ENCODE measurements at regions not wholly inside any gene's neighbourhood (a gene's known extent, or its start where the extent isn't known, plus 50 kb on each side); places are given as distances from the start of the nearest gene placed in this dataset.

DNA sequence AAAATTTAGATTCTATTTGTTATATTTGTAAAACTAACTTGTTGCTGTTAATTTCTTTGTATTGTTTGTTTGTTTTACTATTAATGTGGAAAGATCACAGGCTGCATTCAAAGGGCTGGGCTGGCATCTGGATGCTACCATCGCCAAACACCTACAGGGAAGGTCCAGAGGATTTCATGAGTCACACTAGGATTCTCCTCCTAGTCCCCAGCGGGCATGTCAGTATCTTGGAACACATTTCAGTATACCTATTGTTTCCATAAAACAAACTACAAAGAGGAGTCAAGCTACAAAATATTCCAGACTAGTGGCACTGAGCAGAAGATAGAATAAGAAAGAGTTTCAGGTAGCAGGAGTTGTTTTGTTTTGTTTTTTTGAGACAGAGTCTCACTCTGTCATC lies 55.3 kb downstream of the NOG start:
- TF ChIP-seq, protein P1, sequence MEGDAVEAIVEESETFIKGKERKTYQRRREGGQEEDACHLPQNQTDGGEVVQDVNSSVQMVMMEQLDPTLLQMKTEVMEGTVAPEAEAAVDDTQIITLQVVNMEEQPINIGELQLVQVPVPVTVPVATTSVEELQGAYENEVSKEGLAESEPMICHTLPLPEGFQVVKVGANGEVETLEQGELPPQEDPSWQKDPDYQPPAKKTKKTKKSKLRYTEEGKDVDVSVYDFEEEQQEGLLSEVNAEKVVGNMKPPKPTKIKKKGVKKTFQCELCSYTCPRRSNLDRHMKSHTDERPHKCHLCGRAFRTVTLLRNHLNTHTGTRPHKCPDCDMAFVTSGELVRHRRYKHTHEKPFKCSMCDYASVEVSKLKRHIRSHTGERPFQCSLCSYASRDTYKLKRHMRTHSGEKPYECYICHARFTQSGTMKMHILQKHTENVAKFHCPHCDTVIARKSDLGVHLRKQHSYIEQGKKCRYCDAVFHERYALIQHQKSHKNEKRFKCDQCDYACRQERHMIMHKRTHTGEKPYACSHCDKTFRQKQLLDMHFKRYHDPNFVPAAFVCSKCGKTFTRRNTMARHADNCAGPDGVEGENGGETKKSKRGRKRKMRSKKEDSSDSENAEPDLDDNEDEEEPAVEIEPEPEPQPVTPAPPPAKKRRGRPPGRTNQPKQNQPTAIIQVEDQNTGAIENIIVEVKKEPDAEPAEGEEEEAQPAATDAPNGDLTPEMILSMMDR (IDR thresholded peaks at IDR 0.05), result no peak
- TF ChIP-seq EZH2phosphoT487 (IDR thresholded peaks at IDR 0.05) (no peak), EZH2 (IDR thresholded peaks at IDR 0.05) (no peak)
